PC-9 (cell line): ENCODE measurements at regions not wholly inside any gene's neighbourhood (a gene's known extent, or its start where the extent isn't known, plus 50 kb on each side); places are given as distances from the start of the nearest gene placed in this dataset.
A peak's percentile ranks its signal among the peaks of the same experiment; 100 is the strongest.

Source experiments
- BruUV-seq: library from RNA; stranded (reverse); fragments of 400-500 nt; replicated peaks from 2 replicates; lab custom pipeline; 2021; lab: Mats Ljungman, UMichigan
- CTCF ChIA-PET: fragments of 300-600 bp; sonication (Branson Sonifier 250); formaldehyde crosslinking; loops from one replicate; lab custom pipeline; 2022; ENCODE audit warnings: antibody characterized with exemption; lab: Charles Lee
- POLR2A ChIA-PET: fragments of 300-600 bp; sonication (Branson Sonifier 250); formaldehyde crosslinking; loops from one replicate; lab custom pipeline; 2022; ENCODE audit warnings: antibody characterized with exemption; ENCODE audit not compliant: unreplicated experiment; lab: Charles Lee
- DNase-seq, 2 experiments: peaks; one replicate each; pipeline versions ENCODE4 v3.0.0 to v3.0.0-alpha.2; 2015 to 2022; ENCODE audit warnings: mixed read lengths in 1 of 2
- H2AFZ ChIP-seq: fragments of 200-600 bp; sonication (generic); 2 replicates; pipeline ENCODE4 v1.8.1; 2017; ENCODE audit warnings: antibody characterized with exemption
- H3F3A ChIP-seq: fragments of 200-600 bp; sonication (generic); 2 replicates; pipeline ENCODE4 v1.8.1; 2017; ENCODE audit warnings: antibody characterized with exemption, mild to moderate bottlenecking, low read depth; ENCODE audit not compliant: insufficient read depth
- H3K27ac ChIP-seq: fragments of 200-600 bp; sonication (generic); 2 replicates; pipeline ENCODE4 v1.6.1; 2016; ENCODE audit warnings: mixed run types
- H3K27me3 ChIP-seq: fragments of 200-600 bp; sonication (generic); 2 replicates; pipeline ENCODE4 v1.6.1; 2016; ENCODE audit warnings: low read depth, mixed run types; ENCODE audit not compliant: insufficient read depth
- H3K36me3 ChIP-seq: fragments of 200-600 bp; sonication (generic); 2 replicates; pipeline ENCODE4 v1.6.1; 2016; ENCODE audit warnings: low read depth, mixed run types
- H3K4me1 ChIP-seq: fragments of 200-600 bp; sonication (generic); replicated peaks from 2 replicates; pipeline ENCODE4 v1.6.1; 2016; ENCODE audit warnings: mixed run types; ENCODE audit not compliant: insufficient read depth
- H3K4me2 ChIP-seq: fragments of 200-600 bp; sonication (generic); 2 replicates; pipeline ENCODE4 v1.6.1; 2017; ENCODE audit warnings: mixed run types
- H3K4me3 ChIP-seq: fragments of 200-600 bp; sonication (generic); 2 replicates; pipeline ENCODE4 v1.6.1; 2016; ENCODE audit warnings: mixed run types
- H3K79me2 ChIP-seq: fragments of 200-600 bp; sonication (generic); 2 replicates; pipeline ENCODE4 v1.6.1; 2017; ENCODE audit warnings: low read depth, mixed run types
- H3K9me2 ChIP-seq: fragments of 200-600 bp; sonication (generic); 2 replicates; pipeline ENCODE4 v1.8.1; 2017; ENCODE audit warnings: mild to moderate bottlenecking; ENCODE audit not compliant: insufficient read depth
- H3K9me3 ChIP-seq: fragments of 200-600 bp; sonication (generic); 2 replicates; pipeline ENCODE4 v1.8.1; 2016; ENCODE audit warnings: low read depth; ENCODE audit not compliant: insufficient read depth
- H4K20me1 ChIP-seq: fragments of 200-600 bp; sonication (generic); 2 replicates; pipeline ENCODE4 v1.8.1; 2017; ENCODE audit not compliant: insufficient read depth
- CTCF ChIP-seq: fragments of 200-600 bp; sonication (generic); conservative IDR thresholded peaks from 2 replicates; pipeline ENCODE4 v1.6.1; 2017; ENCODE audit warnings: mixed run types, antibody characterized with exemption, mild to moderate bottlenecking, moderate library complexity
- EZH2 ChIP-seq: fragments of 200-600 bp; sonication (generic); IDR thresholded peaks from 2 replicates; pipeline ENCODE4 v1.8.0; 2017; ENCODE audit warnings: antibody characterized with exemption, low read depth
- intact Hi-C: fragments of 100-400 bp; cut with micrococcal nuclease; formaldehyde crosslinking; loops from one replicate; pipeline ENCODE4 v1.10.0; 2022; ENCODE audit not compliant: unreplicated experiment

DNA sequence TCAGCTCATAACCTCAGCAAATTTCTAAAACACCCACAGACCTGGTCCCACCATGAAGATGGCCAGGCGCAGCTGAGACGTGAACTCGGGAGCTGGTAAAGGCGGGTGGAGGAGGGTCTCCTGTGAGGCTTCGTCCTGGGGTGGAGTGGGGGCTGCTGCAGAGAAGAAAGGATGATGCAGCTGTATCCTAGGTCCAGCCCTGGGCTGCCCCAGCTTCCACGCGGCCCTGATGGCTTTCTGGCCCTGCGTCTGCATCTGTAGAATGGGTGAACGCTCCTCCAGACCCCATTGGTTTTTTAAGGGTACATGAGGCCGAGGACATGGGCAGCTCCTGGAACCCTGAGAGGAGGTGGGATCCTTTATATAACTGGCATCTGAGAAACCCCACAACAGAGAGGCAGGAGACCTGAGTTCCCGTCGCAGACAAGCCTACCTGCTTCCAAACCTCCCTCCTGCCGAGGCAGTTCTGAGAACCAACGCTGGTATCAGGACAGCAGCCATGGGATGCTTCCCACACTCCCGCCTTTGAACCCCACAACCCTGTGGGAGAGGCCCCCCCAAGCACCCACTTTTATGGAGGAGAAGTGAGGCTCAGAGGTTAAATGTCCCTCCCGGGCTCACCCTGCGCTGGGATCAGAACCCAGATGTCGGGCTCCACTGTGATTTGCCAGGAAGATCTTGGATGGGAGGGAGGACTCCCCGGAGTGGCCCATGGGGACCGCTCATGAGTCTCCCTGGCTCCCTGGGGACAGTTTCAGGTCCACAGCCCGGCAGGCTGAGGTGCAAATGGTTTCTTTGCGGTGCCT lies 55.2 kb upstream of the FGF3 start:
- no peak for DNase-seq
- Histone ChIP-seq H3K27ac (no peak overlapping the region), H2AFZ (no peak overlapping the region), H3K79me2 (no peaks in the 10 kb centered on the region), H4K20me1 (no peaks in the 10 kb centered on the region), H3F3A (peaks cover 11% of the 10 kb centered on the region; the same call in 1 of the 2 replicates), H3K36me3 (no peaks in the 10 kb centered on the region), H3K4me2 (no peak overlapping the region), H3K9me3 (no peaks in the 10 kb centered on the region), H3K9me2 (no peaks in the 10 kb centered on the region), H3K4me1 (peaks cover 16% of the 10 kb centered on the region), H3K27me3 (no peaks in the 10 kb centered on the region), H3K4me3 (no peak overlapping the region)
- BruUV-seq: no TSS peak
- TF ChIP-seq EZH2 (no peak), CTCF (no peak)
- intact Hi-C loops: no loop called here
- ChIA-PET CTCF (no interaction called here), POLR2A (interaction anchor here (0.6 kb wide), 1 partner anchor 356 kb away, joined by 4 read pairs; no protein-coding TSS in a partner anchor)

GRCh38 chr11:69874984-69875624 lies 55.9 kb upstream of the FGF3 start:
- Histone ChIP-seq H3F3A (peaks cover 11% of the 10 kb centered on the region; the same call in 1 of the 2 replicates), H3K79me2 (no peaks in the 10 kb centered on the region), H3K27me3 (no peaks in the 10 kb centered on the region), H3K36me3 (no peaks in the 10 kb centered on the region), H3K4me1 (peaks cover 14% of the 10 kb centered on the region), H4K20me1 (no peaks in the 10 kb centered on the region), H3K4me3 (no peak overlapping the region), H3K27ac (no peak overlapping the region), H2AFZ (no peak overlapping the region), H3K9me3 (no peaks in the 10 kb centered on the region), H3K4me2 (no peak overlapping the region), H3K9me2 (no peaks in the 10 kb centered on the region)
- TF ChIP-seq CTCF: no peak
- TF ChIP-seq EZH2: no peak
- ChIA-PET CTCF (no interaction called here), POLR2A (no interaction called here)
- no TSS peak for BruUV-seq
- DNase-seq: peak in 1 of 2 experiments; percentile 25
- intact Hi-C loops: no loop called here

DNA sequence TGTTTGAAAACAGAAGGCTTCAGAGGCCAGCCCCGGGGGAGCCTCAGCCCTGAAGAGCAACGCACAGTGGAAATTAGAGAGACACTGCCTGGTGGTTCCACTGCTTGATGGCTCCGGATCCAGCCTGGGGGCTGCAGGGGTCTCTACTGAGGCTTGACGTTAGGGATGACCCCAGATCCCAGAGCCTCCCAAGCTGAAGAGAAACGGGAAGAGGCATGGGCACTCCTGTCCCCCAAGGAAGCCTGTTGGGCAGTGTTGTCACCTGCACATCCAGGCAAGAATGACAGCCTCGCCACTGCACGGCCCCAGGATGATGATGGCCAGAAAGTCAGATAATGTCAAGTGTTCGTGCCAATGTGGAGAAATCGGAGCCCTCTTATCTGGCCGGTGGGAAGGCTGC lies 56.8 kb upstream of the FGF3 start:
- ChIA-PET POLR2A (no interaction called here), CTCF (no interaction called here)
- H3F3A ChIP-seq: peaks cover 5% of the 10 kb centered on the region; the same call in 1 of the 2 replicates
- no peak for TF ChIP-seq EZH2
- no peak for TF ChIP-seq CTCF
- H3K27ac ChIP-seq: no peak overlapping the region
- H3K4me3 ChIP-seq: no peak overlapping the region
- DNase-seq: no peak
- no peaks in the 10 kb centered on the region for H3K36me3 ChIP-seq
- peaks cover 5% of the 10 kb centered on the region for H3K4me1 ChIP-seq
- H3K27me3 ChIP-seq: no peaks in the 10 kb centered on the region
- no peaks in the 10 kb centered on the region for H3K9me3 ChIP-seq
- H3K4me2 ChIP-seq: no peak overlapping the region
- no peaks in the 10 kb centered on the region for H4K20me1 ChIP-seq
- H2AFZ ChIP-seq: no peak overlapping the region
- intact Hi-C loops: no loop called here
- BruUV-seq: no TSS peak
- H3K79me2 ChIP-seq: no peaks in the 10 kb centered on the region
- no peaks in the 10 kb centered on the region for H3K9me2 ChIP-seq
